IMR-90 (cell line): ENCODE measurements at regions not wholly inside any gene's neighbourhood (a gene's known extent, or its start where the extent isn't known, plus 50 kb on each side); places are given as distances from the start of the nearest gene placed in this dataset.

Experiments used
- ATAC-seq: fragments of 200-7000 bp; cut with Tn5 transposase; 2 replicates; pipeline ENCODE4 v1.9.1; 2020; ENCODE audit warnings: low read depth, mild to moderate bottlenecking, moderate library complexity
- BruUV-seq: library from RNA; stranded (reverse); fragments of 400-500 nt; replicated peaks from 2 replicates; lab custom pipeline; 2021; lab: Mats Ljungman, UMichigan
- CTCF ChIA-PET: fragments of 300-600 bp; formaldehyde crosslinking; extraction: SDS; loops from one replicate; lab custom pipeline; 2021; ENCODE audit warnings: antibody characterized with exemption; lab: Yijun Ruan, JAX
- POLR2A ChIA-PET: fragments of 300-600 bp; sonication (Branson Sonifier 250); formaldehyde crosslinking; loops from one replicate; lab custom pipeline; 2022; ENCODE audit warnings: antibody characterized with exemption; ENCODE audit not compliant: unreplicated experiment; lab: Charles Lee
- DNase-seq: peaks from one replicate; pipeline ENCODE4 v3.0.0; 2013
- H2AFZ ChIP-seq: replicated peaks from 2 replicates; pipeline ENCODE3; 2013; ENCODE audit warnings: low read length, mild to moderate bottlenecking; ENCODE audit not compliant: poor library complexity
- H2AK5ac ChIP-seq: 2 replicates; pipeline ENCODE4 v1.6.1; 2013; ENCODE audit warnings: low read depth, low read length, inconsistent platforms
- H2AK9ac ChIP-seq: replicated peaks from 2 replicates; pipeline ENCODE3; 2013; ENCODE audit warnings: mild to moderate bottlenecking, low read depth, low read length, moderate library complexity; ENCODE audit not compliant: poor library complexity
- H2BK120ac ChIP-seq: 2 replicates; pipeline ENCODE4 v1.6.1; 2013; ENCODE audit warnings: low read depth, low read length, inconsistent platforms
- H2BK15ac ChIP-seq: 3 replicates; pipeline ENCODE4 v1.6.1; 2013; ENCODE audit warnings: low read depth, low read length, inconsistent platforms
- H2BK20ac ChIP-seq: 2 replicates; pipeline ENCODE4 v1.6.1; 2013; ENCODE audit warnings: low read depth, mild to moderate bottlenecking, inconsistent platforms, low read length, moderate library complexity
- H2BK5ac ChIP-seq: 2 replicates; pipeline ENCODE4 v1.6.1; 2013; ENCODE audit warnings: mild to moderate bottlenecking, low read depth, low read length, inconsistent platforms; ENCODE audit not compliant: poor library complexity, severe bottlenecking
- H3K14ac ChIP-seq: replicated peaks from 2 replicates; pipeline ENCODE4 v1.6.1; 2013; ENCODE audit warnings: low read depth, low read length, inconsistent platforms
- H3K18ac ChIP-seq: 2 replicates; pipeline ENCODE4 v1.6.1; 2013; ENCODE audit warnings: low read depth, low read length, control low read depth
- H3K23ac ChIP-seq: 2 replicates; pipeline ENCODE4 v1.6.1; 2013; ENCODE audit warnings: low read depth, low read length, inconsistent platforms
- H3K27ac ChIP-seq: 2 replicates; pipeline ENCODE4 v1.5.1; 2013; ENCODE audit warnings: mild to moderate bottlenecking, control low read depth, low read length; ENCODE audit not compliant: insufficient read depth
- H3K27me3 ChIP-seq: 2 replicates; pipeline ENCODE4 v1.6.1; 2013; ENCODE audit warnings: low read length; ENCODE audit not compliant: control insufficient read depth, insufficient read depth
- H3K36me3 ChIP-seq: 2 replicates; pipeline ENCODE4 v1.6.1; 2013; ENCODE audit warnings: low read length, mixed read lengths; ENCODE audit not compliant: control insufficient read depth, insufficient read depth
- H3K4ac ChIP-seq: 2 replicates; pipeline ENCODE4 v1.6.1; 2013; ENCODE audit warnings: low read depth, low read length, inconsistent platforms
- H3K4me1 ChIP-seq: 2 replicates; pipeline ENCODE4 v1.6.1; 2013; ENCODE audit warnings: low read length, mixed read lengths; ENCODE audit not compliant: control insufficient read depth, insufficient read depth
- H3K4me2 ChIP-seq: 2 replicates; pipeline ENCODE4 v1.6.1; 2013; ENCODE audit warnings: low read depth, mild to moderate bottlenecking, control low read depth, low read length, moderate library complexity
- H3K4me3 ChIP-seq: 2 replicates; pipeline ENCODE4 v1.5.1; 2013; ENCODE audit warnings: low read depth, mild to moderate bottlenecking, control low read depth, low read length, moderate library complexity; ENCODE audit not compliant: insufficient read depth
- H3K56ac ChIP-seq: 2 replicates; pipeline ENCODE4 v1.6.1; 2013; ENCODE audit warnings: low read length, inconsistent platforms; ENCODE audit not compliant: insufficient read depth; ENCODE audit errors: extremely low read depth
- H3K79me1 ChIP-seq, 2 experiments: 2 replicates each; pipeline ENCODE4 v1.6.1; 2013; ENCODE audit warnings: low read length in 2 of 2, inconsistent platforms in 1 of 2, low read depth in 1 of 2
- H3K9ac ChIP-seq: 2 replicates; pipeline ENCODE4 v1.6.1; 2013; ENCODE audit warnings: low read depth, low read length, control low read depth
- H3K9me1 ChIP-seq: 2 replicates; pipeline ENCODE4 v1.6.1; 2013; ENCODE audit warnings: low read length, inconsistent platforms; ENCODE audit not compliant: insufficient read depth
- H3K9me3 ChIP-seq: 2 replicates; pipeline ENCODE4 v1.6.1; 2013; ENCODE audit warnings: low read length; ENCODE audit not compliant: control insufficient read depth, insufficient read depth
- H4K20me1 ChIP-seq: 2 replicates; pipeline ENCODE4 v1.6.1; 2013; ENCODE audit warnings: low read length, inconsistent platforms; ENCODE audit not compliant: insufficient read depth
- H4K5ac ChIP-seq: 2 replicates; pipeline ENCODE4 v1.6.1; 2013; ENCODE audit warnings: mild to moderate bottlenecking, low read depth, low read length, control low read depth
- H4K8ac ChIP-seq, 2 experiments: 2 replicates each; pipeline ENCODE4 v1.6.1; 2013; ENCODE audit warnings: low read depth in 2 of 2, low read length in 2 of 2, control low read depth in 1 of 2, inconsistent platforms in 1 of 2
- H4K91ac ChIP-seq: 2 replicates; pipeline ENCODE4 v1.6.1; 2013; ENCODE audit warnings: low read depth, low read length, inconsistent platforms; ENCODE audit not compliant: insufficient read depth
- BHLHE40 ChIP-seq: fragments of 150-350 bp; IDR thresholded peaks from 2 replicates; pipeline ENCODE4 v1.6.1; 2016; ENCODE audit warnings: mild to moderate bottlenecking, low read depth, low read length
- CEBPB ChIP-seq: IDR thresholded peaks from 2 replicates; pipeline ENCODE4 v1.6.1; 2012; ENCODE audit warnings: low read depth, low read length, improper control_type of control experiment
- CHD1 ChIP-seq: IDR thresholded peaks from 2 replicates; pipeline ENCODE4 v1.6.1; 2012; ENCODE audit warnings: low read depth, low read length, improper control_type of control experiment
- CTCF ChIP-seq: conservative IDR thresholded peaks from 2 replicates; pipeline ENCODE4 v1.5.1; 2012; ENCODE audit warnings: mild to moderate bottlenecking, low read depth, low read length, improper control_type of control experiment
- FOS ChIP-seq: fragments of 150-350 bp; IDR thresholded peaks from 2 replicates; pipeline ENCODE4 v1.6.1; 2016; ENCODE audit warnings: low read depth, low read length
- MAFK ChIP-seq: IDR thresholded peaks from 2 replicates; pipeline ENCODE4 v1.6.1; 2012; ENCODE audit warnings: low read depth, low read length, improper control_type of control experiment
- MAZ ChIP-seq: IDR thresholded peaks from 2 replicates; pipeline ENCODE4 v1.6.1; 2012; ENCODE audit warnings: low read depth, mild to moderate bottlenecking, low read length, improper control_type of control experiment, moderate library complexity, borderline replicate concordance
- MXI1 ChIP-seq: IDR thresholded peaks from 2 replicates; pipeline ENCODE4 v1.6.1; 2012; ENCODE audit warnings: low read depth, mild to moderate bottlenecking, low read length, moderate library complexity, borderline replicate concordance
- NFE2L2 ChIP-seq: fragments of 150-350 bp; IDR thresholded peaks from 2 replicates; pipeline ENCODE4 v1.6.1; 2016; ENCODE audit warnings: low read depth, mild to moderate bottlenecking, low read length
- POLR2A ChIP-seq: IDR thresholded peaks from 2 replicates; pipeline ENCODE4 v1.6.1; 2012; ENCODE audit warnings: mild to moderate bottlenecking, low read depth, low read length
- RAD21 ChIP-seq: IDR thresholded peaks from 2 replicates; pipeline ENCODE4 v1.6.1; 2012; ENCODE audit warnings: low read length, improper control_type of control experiment
- RCOR1 ChIP-seq: IDR thresholded peaks from 2 replicates; pipeline ENCODE4 v1.6.1; 2012; ENCODE audit warnings: mild to moderate bottlenecking, low read length, improper control_type of control experiment; ENCODE audit not compliant: insufficient replicate concordance
- RFX5 ChIP-seq: IDR thresholded peaks from 2 replicates; pipeline ENCODE4 v1.8.0; 2012; ENCODE audit warnings: low read depth, mild to moderate bottlenecking, low read length, moderate library complexity
- SMC3 ChIP-seq: fragments of 150-350 bp; IDR thresholded peaks from 2 replicates; pipeline ENCODE4 v1.6.1; 2016; ENCODE audit warnings: low read depth, mild to moderate bottlenecking, antibody characterized with exemption, low read length, moderate library complexity
- WGBS, 2 experiments: methylation state at CpG; one replicate each; pipeline versions ENCODE4 v1.1.5 to v1.1.7; 2013; ENCODE audit warnings: missing lambda C conversion rate in 2 of 2; ENCODE audit not compliant: insufficient read length in 1 of 2; ENCODE audit errors: extremely low coverage in 2 of 2; 5-methylcytosine and 5-hydroxymethylcytosine counted together
- dilution Hi-C: fragments of 300-500 bp; cut with HindIII; formaldehyde crosslinking; loops from one replicate; pipeline ENCODE4 v1.14.3; 2018; ENCODE audit warnings: low sequenced_read_pairs; ENCODE audit not compliant: unreplicated experiment
- in situ Hi-C: fragments of 300-500 bp; cut with MboI; formaldehyde crosslinking; loops from 3 replicates; pipeline ENCODE4 v1.14.3; 2019; ENCODE audit warnings: low sequenced_read_pairs, inconsistent platforms, mixed read lengths
- intact Hi-C: fragments of 100-400 bp; cut with micrococcal nuclease; formaldehyde crosslinking; loops from 2 replicates; pipeline ENCODE4 v1.10.0; 2022
- TF ChIP-seq, protein P1 (sequence below): fragments of 150-350 bp; IDR thresholded peaks from 2 replicates; pipeline ENCODE4 v1.6.1; 2017; ENCODE audit warnings: mild to moderate bottlenecking, antibody characterized with exemption, low read length, low read depth
- TF ChIP-seq, protein P2 (sequence below): fragments of 150-350 bp; IDR thresholded peaks from 2 replicates; pipeline ENCODE4 v1.6.1; 2016; ENCODE audit warnings: low read depth, mild to moderate bottlenecking, low read length, moderate library complexity, borderline replicate concordance

- Histone ChIP-seq H3K9me1 (no peaks in the 10 kb centered on the region), H3K18ac (no peak overlapping the region), H2BK20ac (no peak overlapping the region), H3K14ac (no peak overlapping the region), H2BK15ac (no peak overlapping the region), H3K9me3 (peaks cover 31% of the 10 kb centered on the region), H3K56ac (no peak overlapping the region), H3K27ac (no peak overlapping the region), H4K5ac (no peak overlapping the region), H3K79me1 (no peaks in the 10 kb centered on the region), H2AK5ac (no peak overlapping the region), H3K4ac (no peak overlapping the region), H3K4me3 (no peak overlapping the region), H4K20me1 (no peaks in the 10 kb centered on the region), H3K23ac (no peak overlapping the region), H3K27me3 (no peaks in the 10 kb centered on the region), H3K4me1 (no peaks in the 10 kb centered on the region), H4K91ac (no peak overlapping the region), H3K36me3 (no peaks in the 10 kb centered on the region), H2BK5ac (no peak overlapping the region), H2BK120ac (no peak overlapping the region), H2AFZ (no peak overlapping the region), H3K9ac (no peak overlapping the region), H2AK9ac (no peak overlapping the region), H4K8ac (no peak overlapping the region), H3K4me2 (no peak overlapping the region)
- in situ Hi-C loops (no loop called here), dilution Hi-C loops (no loop called here), intact Hi-C loops (no loop called here)
- ChIA-PET POLR2A (no interaction called here), CTCF (no interaction called here)
- WGBS, 2 experiments = no CpG with 5 or more reads among the region's 6 CpGs
- TF ChIP-seq, protein P1, sequence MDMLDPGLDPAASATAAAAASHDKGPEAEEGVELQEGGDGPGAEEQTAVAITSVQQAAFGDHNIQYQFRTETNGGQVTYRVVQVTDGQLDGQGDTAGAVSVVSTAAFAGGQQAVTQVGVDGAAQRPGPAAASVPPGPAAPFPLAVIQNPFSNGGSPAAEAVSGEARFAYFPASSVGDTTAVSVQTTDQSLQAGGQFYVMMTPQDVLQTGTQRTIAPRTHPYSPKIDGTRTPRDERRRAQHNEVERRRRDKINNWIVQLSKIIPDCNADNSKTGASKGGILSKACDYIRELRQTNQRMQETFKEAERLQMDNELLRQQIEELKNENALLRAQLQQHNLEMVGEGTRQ = no peak
- TF ChIP-seq, protein P2, sequence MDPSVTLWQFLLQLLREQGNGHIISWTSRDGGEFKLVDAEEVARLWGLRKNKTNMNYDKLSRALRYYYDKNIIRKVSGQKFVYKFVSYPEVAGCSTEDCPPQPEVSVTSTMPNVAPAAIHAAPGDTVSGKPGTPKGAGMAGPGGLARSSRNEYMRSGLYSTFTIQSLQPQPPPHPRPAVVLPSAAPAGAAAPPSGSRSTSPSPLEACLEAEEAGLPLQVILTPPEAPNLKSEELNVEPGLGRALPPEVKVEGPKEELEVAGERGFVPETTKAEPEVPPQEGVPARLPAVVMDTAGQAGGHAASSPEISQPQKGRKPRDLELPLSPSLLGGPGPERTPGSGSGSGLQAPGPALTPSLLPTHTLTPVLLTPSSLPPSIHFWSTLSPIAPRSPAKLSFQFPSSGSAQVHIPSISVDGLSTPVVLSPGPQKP = no peak
- no peak for TF ChIP-seq RCOR1
- no peak for TF ChIP-seq CEBPB
- no peak for TF ChIP-seq RFX5
- TF ChIP-seq POLR2A = no peak
- TF ChIP-seq MAFK = no peak
- no peak for TF ChIP-seq MXI1
- no peak for TF ChIP-seq BHLHE40
- no peak for TF ChIP-seq RAD21
- TF ChIP-seq MAZ = no peak
- no peak for TF ChIP-seq FOS
- TF ChIP-seq SMC3 = no peak
- TF ChIP-seq CHD1 = no peak
- no peak for TF ChIP-seq NFE2L2
- no peak for TF ChIP-seq CTCF
- ATAC-seq (no peak), DNase-seq (no peak)
- no TSS peak for BruUV-seq
Observed at GRCh38 chr12:130245251-130245650, 83.0 kb downstream of the FZD10 start.
